Adrenal gland (tissue), 9 donors: ENCODE measurements at regions not wholly inside any gene's neighbourhood (a gene's known extent, or its start where the extent isn't known, plus 50 kb on each side); places are given as distances from the start of the nearest gene placed in this dataset.

Experiments used
- DNase-seq, 7 donors: peaks; one replicate each; pipeline ENCODE4 v3.0.0-alpha.2; 2019 to 2020
- H3K27ac ChIP-seq, 5 donors: fragments of 200-600 bp; sonication (generic) in 4 of 5; 1 replicate in 3 of 5; 2 replicates in 2 of 5; pipeline versions ENCODE4 v1.5.1 to v1.8.0; 2016 to 2020; ENCODE audit warnings: mild to moderate bottlenecking in 1 of 5
- H3K27me3 ChIP-seq: fragments of 200-600 bp; 2 replicates; pipeline ENCODE4 v1.8.0; 2021
- H3K36me3 ChIP-seq, 2 donors: fragments of 200-600 bp; replicated peaks in 1 of 2; 1 replicate in 1 of 2; 2 replicates in 1 of 2; pipeline versions ENCODE4 v1.5.1 to v1.8.0; 2018 to 2022
- H3K4me1 ChIP-seq, 2 donors: fragments of 200-600 bp; replicated peaks in 1 of 2; 1 replicate in 1 of 2; 2 replicates in 1 of 2; pipeline versions ENCODE4 v1.5.1 to v1.8.0; 2018 to 2021
- H3K4me3 ChIP-seq, 4 donors: fragments of 200-600 bp; sonication (generic) in 3 of 4; one replicate each; pipeline ENCODE4 v1.5.1; 2016 to 2018
- H3K9me3 ChIP-seq, 3 donors: fragments of 200-600 bp; sonication (generic) in 1 of 3; replicated peaks in 1 of 3; 1 replicate in 2 of 3; 2 replicates in 1 of 3; pipeline versions ENCODE4 v1.5.1 to v1.8.0; 2016 to 2021
- CTCF ChIP-seq, 6 experiments: fragments of 450-650 bp in 4 of 6; fragments of 200-600 bp in 2 of 6; sonication (generic) in 1 of 6; IDR thresholded peaks; 1 replicate in 5 of 6; 2 replicates in 1 of 6; pipeline versions ENCODE4 v1.5.1 to v1.8.0; 2016 to 2021; ENCODE audit warnings: antibody characterized with exemption in 6 of 6, mild to moderate bottlenecking in 2 of 6, moderate library complexity in 1 of 6
- POLR2A ChIP-seq, 2 donors: fragments of 450-650 bp; IDR thresholded peaks; one replicate each; pipeline ENCODE4 v1.6.1; 2017; ENCODE audit warnings: antibody characterized with exemption in 2 of 2, mild to moderate bottlenecking in 2 of 2, moderate library complexity in 1 of 2
- WGBS, 4 donors: extraction: QIAGEN DNeasy Blood & Tissue Kit in 2 of 4; methylation state at CpG; one replicate each; pipeline versions ENCODE4 v1.1.5 to v1.1.7; 2013 to 2017; 5-methylcytosine and 5-hydroxymethylcytosine counted together
- intact Hi-C, 2 donors: fragments of 100-400 bp; cut with DNase I; formaldehyde crosslinking; loops; one replicate each; pipeline versions ENCODE4 v1.14.1 to v1.15.0; 2022 to 2023
- donor health status: healthy with polysubstance abuse.
- donor health status: Bipolar disorder and iron deficiency.
- donor health status: DM: yes; HTN: yes; CAD: no.
- donor health status: DM: no; HTN: no; CAD: no.
- donor health status: DM: no; HTN: no; CAD: no.

DNA sequence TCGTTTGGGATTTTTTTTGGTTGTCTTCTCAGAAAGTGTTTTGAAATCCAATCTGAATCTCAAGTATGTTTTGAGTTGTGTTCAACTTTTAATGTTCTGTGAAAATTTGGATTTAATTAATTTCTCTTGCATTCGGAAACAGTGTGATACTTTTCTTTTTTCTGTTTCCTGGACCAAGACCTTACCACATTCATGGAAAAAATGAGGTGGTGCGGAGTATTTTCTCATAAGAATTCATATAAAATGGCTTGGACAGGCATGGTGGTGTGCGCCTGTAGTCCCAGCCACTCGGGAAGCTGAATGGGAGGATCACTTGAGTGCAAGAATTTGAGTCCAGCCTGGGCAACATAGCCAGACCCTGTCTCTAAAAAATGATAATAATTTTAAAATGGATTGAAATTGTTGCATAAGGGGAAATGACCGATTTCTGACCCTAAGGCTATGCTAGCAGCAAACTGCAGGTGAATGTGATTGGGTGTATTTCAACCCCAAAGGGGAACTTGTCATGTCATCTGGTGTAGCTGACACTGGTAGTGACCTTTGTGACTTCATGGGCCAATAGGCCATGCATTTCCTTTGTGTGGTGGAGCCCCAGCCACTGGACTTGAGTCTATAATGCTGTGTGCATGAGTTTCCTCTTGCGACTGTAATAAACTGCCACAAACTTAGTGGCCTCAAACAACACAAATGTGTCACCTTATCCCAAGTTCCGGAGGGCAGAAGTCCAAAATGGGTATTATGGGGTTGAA, 123.5 kb upstream of the RFLNA start:
- TF ChIP-seq CTCF (IDR thresholded peaks at IDR 0.05) (no peak), POLR2A (IDR thresholded peaks at IDR 0.05) (no peak)
- Histone ChIP-seq H3K27me3 (no peaks in the 10 kb centered on the region), H3K4me1 (peaks cover 0 to 5% of the 10 kb centered on the region in 2 donors), H3K9me3 (no peaks in the 10 kb centered on the region), H3K36me3 (no peaks in the 10 kb centered on the region), H3K27ac (peak overlapping the region in 2 of 5 donors; percentile 20 to 71), H3K4me3 (no peak overlapping the region)
- intact Hi-C loops: no loop called here
- WGBS, 4 donors: 75 to 86% (median 79%) methylated on average over 8 of the region's 8 CpGs
- no peak for DNase-seq

DNA sequence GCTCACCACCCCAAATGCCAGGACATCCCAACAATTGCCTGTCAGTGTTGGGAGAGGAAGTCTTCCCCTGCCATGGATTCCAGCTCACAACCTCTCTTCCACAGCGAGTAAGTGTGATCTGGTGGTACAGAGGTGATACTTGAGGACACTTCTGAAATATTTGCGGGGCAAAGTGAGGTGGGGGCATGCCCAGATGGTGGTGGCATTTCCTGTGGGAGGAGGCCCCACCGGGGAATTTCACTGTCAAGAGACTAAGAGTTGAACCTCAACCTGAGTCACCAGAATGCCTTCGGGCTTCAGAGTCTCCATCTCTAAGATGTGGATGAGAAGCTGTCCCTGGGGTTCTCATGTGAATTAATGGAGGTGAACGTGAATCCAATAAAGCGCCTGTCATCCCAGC, 122.3 kb upstream of the RFLNA start:
- 90 to 94% (median 91%) methylated on average over 6 of the region's 6 CpGs for WGBS, 4 donors
- H3K4me3 ChIP-seq: no peak overlapping the region
- H3K27ac ChIP-seq: peak overlapping the region in 1 of 5 donors; percentile 38
- intact Hi-C loops: no loop called here
- TF ChIP-seq CTCF (IDR thresholded peaks at IDR 0.05) (no peak), POLR2A (IDR thresholded peaks at IDR 0.05) (no peak)
- H3K4me1 ChIP-seq: peaks cover 0 to 5% of the 10 kb centered on the region in 2 donors
- H3K9me3 ChIP-seq: no peaks in the 10 kb centered on the region
- H3K36me3 ChIP-seq: no peaks in the 10 kb centered on the region
- no peaks in the 10 kb centered on the region for H3K27me3 ChIP-seq
- no peak for DNase-seq

GRCh38 chr12:124173692-124174091, 121.2 kb upstream of the RFLNA start:
- no peak overlapping the region for H3K4me3 ChIP-seq
- WGBS, 4 donors: 88 to 94% (median 93%) methylated on average over 7 of the region's 7 CpGs
- H3K27ac ChIP-seq: peak overlapping the region in 1 of 5 donors; percentile 64
- no peaks in the 10 kb centered on the region for H3K9me3 ChIP-seq
- TF ChIP-seq POLR2A (IDR thresholded peaks at IDR 0.05): no peak
- TF ChIP-seq CTCF (IDR thresholded peaks at IDR 0.05): no peak
- no peak for DNase-seq
- intact Hi-C loops: no loop called here
- no peaks in the 10 kb centered on the region for H3K27me3 ChIP-seq
- peaks cover 0 to 5% of the 10 kb centered on the region in 2 donors for H3K4me1 ChIP-seq
- no peaks in the 10 kb centered on the region for H3K36me3 ChIP-seq

- Histone ChIP-seq H3K4me3 (no peak overlapping the region), H3K4me1 (peaks cover 0 to 5% of the 10 kb centered on the region in 2 donors), H3K9me3 (no peaks in the 10 kb centered on the region), H3K27me3 (no peaks in the 10 kb centered on the region), H3K36me3 (no peaks in the 10 kb centered on the region), H3K27ac (peak overlapping the region in 2 of 5 donors; percentile 20 to 64)
- peak in 4 of 7 donors; percentile 18 to 56 (median 33) for DNase-seq
- 67 to 71% (median 70%) methylated on average over 17 of the region's 17 CpGs for WGBS, 4 donors
- intact Hi-C loops: no loop called here
- TF ChIP-seq POLR2A (IDR thresholded peaks at IDR 0.05) (no peak), CTCF (IDR thresholded peaks at IDR 0.05) (no peak)
Measured at GRCh38 chr12:124174451-124175348, 120.2 kb upstream of the RFLNA start.
